Right ventricle myocardium inferior (tissue), 1 donor: ENCODE measurements at regions not wholly inside any gene's neighbourhood (a gene's known extent, or its start where the extent isn't known, plus 50 kb on each side); places are given as distances from the start of the nearest gene placed in this dataset.
"Not testable (repeated sequence)": the region's sequence is repeated elsewhere in the genome, so short reads cannot be mapped to it uniquely, and the experiment has no call there.

Experiments used
- ATAC-seq: fragments of 200-7000 bp; cut with Tn5 transposase; one replicate; pipeline ENCODE4 v1.9.1; 2020; ENCODE audit warnings: mild to moderate bottlenecking, moderate library complexity
- DNase-seq: peaks from one replicate; pipeline ENCODE4 v3.0.0; 2021; ENCODE audit errors: missing footprints
- intact Hi-C: fragments of 100-400 bp; cut with DNase I; formaldehyde crosslinking; loops from one replicate; pipeline ENCODE4 v1.11.0; 2022
- donor health status: DM: no; HTN: yes; CAD: no; lungs with severe emphysema.

GRCh38 chr4:28232376-28232775 lies 1371.7 kb downstream of the STIM2 start:
- no peak for DNase-seq
- intact Hi-C loops, result no loop called here
- ATAC-seq, result no peak

GRCh38 chr4:28232951-28233350 lies 1372.3 kb downstream of the STIM2 start:
- no peak for DNase-seq
- intact Hi-C loops, result no loop called here
- ATAC-seq, result no peak

GRCh38 chr4:28233724-28234123 lies 1373.1 kb downstream of the STIM2 start:
- DNase-seq (no peak), ATAC-seq (no peak)
- intact Hi-C loops, result no loop called here

- DNase-seq (no peak), ATAC-seq (no peak)
- intact Hi-C loops, result no loop called here
Observed at GRCh38 chr4:28238876-28239275, 1378.2 kb downstream of the STIM2 start.

GRCh38 chr4:28241021-28241420 lies 1380.4 kb downstream of the STIM2 start:
- no peak for DNase-seq
- ATAC-seq, result no peak
- intact Hi-C loops, result no loop called here

GRCh38 chr4:28247805-28248204 lies 1387.2 kb downstream of the STIM2 start:
- intact Hi-C loops, result no loop called here
- DNase-seq, result no peak
- ATAC-seq, result no peak

GRCh38 chr4:28248269-28248668 lies 1387.6 kb downstream of the STIM2 start:
- no peak for DNase-seq
- intact Hi-C loops, result no loop called here
- no peak for ATAC-seq

- no peak for ATAC-seq
- no peak for DNase-seq
- intact Hi-C loops, result no loop called here
Observed at GRCh38 chr4:28250646-28251045, 1390.0 kb downstream of the STIM2 start.

GRCh38 chr4:28251831-28252230 lies 1391.2 kb downstream of the STIM2 start:
- ATAC-seq (no peak), DNase-seq (no peak)
- intact Hi-C loops, result no loop called here

- intact Hi-C loops, result no loop called here
- DNase-seq, result no peak
- ATAC-seq, result no peak
Observed at GRCh38 chr4:28254003-28254402, 1393.4 kb downstream of the STIM2 start.

GRCh38 chr4:28256295-28256694 lies 1395.7 kb downstream of the STIM2 start:
- intact Hi-C loops, result no loop called here

GRCh38 chr4:28259951-28260350 lies 1399.3 kb downstream of the STIM2 start:
- DNase-seq (no peak), ATAC-seq (no peak)
- intact Hi-C loops, result no loop called here

More at GRCh38 chr4:28256295-28256694, 1395.7 kb downstream of the STIM2 start:
- ATAC-seq, result no peak
- no peak for DNase-seq

- intact Hi-C loops, result no loop called here
Observed at GRCh38 chr4:28267166-28267565, 1406.5 kb downstream of the STIM2 start.

GRCh38 chr4:28269426-28269825 lies 1408.8 kb downstream of the STIM2 start:
- DNase-seq, result no peak
- intact Hi-C loops, result no loop called here
- ATAC-seq, result no peak

More at GRCh38 chr4:28267166-28267565, 1406.5 kb downstream of the STIM2 start:
- DNase-seq (no peak), ATAC-seq (no peak)

GRCh38 chr4:28277931-28278330 lies 1417.3 kb downstream of the STIM2 start:
- DNase-seq (no peak), ATAC-seq (no peak)
- intact Hi-C loops, result no loop called here

- no peak for DNase-seq
- no peak for ATAC-seq
- intact Hi-C loops, result no loop called here
Observed at GRCh38 chr4:28278676-28279075, 1418.0 kb downstream of the STIM2 start.

- no peak for ATAC-seq
- DNase-seq, result no peak
- intact Hi-C loops, result no loop called here
Observed at GRCh38 chr4:28279249-28279648, 1418.6 kb downstream of the STIM2 start.

GRCh38 chr4:28286266-28286665 lies 1425.6 kb downstream of the STIM2 start:
- intact Hi-C loops, DNase-seq, ATAC-seq: not testable (repeated sequence)

- intact Hi-C loops, result no loop called here
- no peak for DNase-seq
- no peak for ATAC-seq
Observed at GRCh38 chr4:28287831-28288233, 1427.2 kb downstream of the STIM2 start.

GRCh38 chr4:28296239-28296638 lies 1435.6 kb downstream of the STIM2 start:
- DNase-seq, result no peak
- intact Hi-C loops, result no loop called here
- ATAC-seq, result no peak

GRCh38 chr4:28310926-28311325 lies 1450.3 kb downstream of the STIM2 start:
- intact Hi-C loops, result no loop called here
- ATAC-seq (no peak), DNase-seq (no peak)

GRCh38 chr4:28312497-28312896 lies 1451.9 kb downstream of the STIM2 start:
- intact Hi-C loops, ATAC-seq, DNase-seq: not testable (repeated sequence)
